IMR-90 (cell line): ENCODE measurements at regions not wholly inside any gene's neighbourhood (a gene's known extent, or its start where the extent isn't known, plus 50 kb on each side); places are given as distances from the start of the nearest gene placed in this dataset.

Experiments
- ATAC-seq: fragments of 200-7000 bp; cut with Tn5 transposase; 2 replicates; pipeline ENCODE4 v1.9.1; 2020; ENCODE audit warnings: low read depth, mild to moderate bottlenecking, moderate library complexity
- BruUV-seq: library from RNA; stranded (reverse); fragments of 400-500 nt; replicated peaks from 2 replicates; lab custom pipeline; 2021; lab: Mats Ljungman, UMichigan
- CTCF ChIA-PET: fragments of 300-600 bp; formaldehyde crosslinking; extraction: SDS; loops from one replicate; lab custom pipeline; 2021; ENCODE audit warnings: antibody characterized with exemption; lab: Yijun Ruan, JAX
- POLR2A ChIA-PET: fragments of 300-600 bp; sonication (Branson Sonifier 250); formaldehyde crosslinking; loops from one replicate; lab custom pipeline; 2022; ENCODE audit warnings: antibody characterized with exemption; ENCODE audit not compliant: unreplicated experiment; lab: Charles Lee
- DNase-seq: peaks from one replicate; pipeline ENCODE4 v3.0.0; 2013
- H2AFZ ChIP-seq: replicated peaks from 2 replicates; pipeline ENCODE3; 2013; ENCODE audit warnings: low read length, mild to moderate bottlenecking; ENCODE audit not compliant: poor library complexity
- H2AK5ac ChIP-seq: 2 replicates; pipeline ENCODE4 v1.6.1; 2013; ENCODE audit warnings: low read depth, low read length, inconsistent platforms
- H2AK9ac ChIP-seq: replicated peaks from 2 replicates; pipeline ENCODE3; 2013; ENCODE audit warnings: mild to moderate bottlenecking, low read depth, low read length, moderate library complexity; ENCODE audit not compliant: poor library complexity
- H2BK120ac ChIP-seq: 2 replicates; pipeline ENCODE4 v1.6.1; 2013; ENCODE audit warnings: low read depth, low read length, inconsistent platforms
- H2BK15ac ChIP-seq: 3 replicates; pipeline ENCODE4 v1.6.1; 2013; ENCODE audit warnings: low read depth, low read length, inconsistent platforms
- H2BK20ac ChIP-seq: 2 replicates; pipeline ENCODE4 v1.6.1; 2013; ENCODE audit warnings: low read depth, mild to moderate bottlenecking, inconsistent platforms, low read length, moderate library complexity
- H2BK5ac ChIP-seq: 2 replicates; pipeline ENCODE4 v1.6.1; 2013; ENCODE audit warnings: mild to moderate bottlenecking, low read depth, low read length, inconsistent platforms; ENCODE audit not compliant: poor library complexity, severe bottlenecking
- H3K14ac ChIP-seq: replicated peaks from 2 replicates; pipeline ENCODE4 v1.6.1; 2013; ENCODE audit warnings: low read depth, low read length, inconsistent platforms
- H3K18ac ChIP-seq: 2 replicates; pipeline ENCODE4 v1.6.1; 2013; ENCODE audit warnings: low read depth, low read length, control low read depth
- H3K23ac ChIP-seq: 2 replicates; pipeline ENCODE4 v1.6.1; 2013; ENCODE audit warnings: low read depth, low read length, inconsistent platforms
- H3K27ac ChIP-seq: 2 replicates; pipeline ENCODE4 v1.5.1; 2013; ENCODE audit warnings: mild to moderate bottlenecking, control low read depth, low read length; ENCODE audit not compliant: insufficient read depth
- H3K27me3 ChIP-seq: 2 replicates; pipeline ENCODE4 v1.6.1; 2013; ENCODE audit warnings: low read length; ENCODE audit not compliant: control insufficient read depth, insufficient read depth
- H3K36me3 ChIP-seq: 2 replicates; pipeline ENCODE4 v1.6.1; 2013; ENCODE audit warnings: low read length, mixed read lengths; ENCODE audit not compliant: control insufficient read depth, insufficient read depth
- H3K4ac ChIP-seq: 2 replicates; pipeline ENCODE4 v1.6.1; 2013; ENCODE audit warnings: low read depth, low read length, inconsistent platforms
- H3K4me1 ChIP-seq: 2 replicates; pipeline ENCODE4 v1.6.1; 2013; ENCODE audit warnings: low read length, mixed read lengths; ENCODE audit not compliant: control insufficient read depth, insufficient read depth
- H3K4me2 ChIP-seq: 2 replicates; pipeline ENCODE4 v1.6.1; 2013; ENCODE audit warnings: low read depth, mild to moderate bottlenecking, control low read depth, low read length, moderate library complexity
- H3K4me3 ChIP-seq: 2 replicates; pipeline ENCODE4 v1.5.1; 2013; ENCODE audit warnings: low read depth, mild to moderate bottlenecking, control low read depth, low read length, moderate library complexity; ENCODE audit not compliant: insufficient read depth
- H3K56ac ChIP-seq: 2 replicates; pipeline ENCODE4 v1.6.1; 2013; ENCODE audit warnings: low read length, inconsistent platforms; ENCODE audit not compliant: insufficient read depth; ENCODE audit errors: extremely low read depth
- H3K79me1 ChIP-seq, 2 experiments: 2 replicates each; pipeline ENCODE4 v1.6.1; 2013; ENCODE audit warnings: low read length in 2 of 2, inconsistent platforms in 1 of 2, low read depth in 1 of 2
- H3K9ac ChIP-seq: 2 replicates; pipeline ENCODE4 v1.6.1; 2013; ENCODE audit warnings: low read depth, low read length, control low read depth
- H3K9me1 ChIP-seq: 2 replicates; pipeline ENCODE4 v1.6.1; 2013; ENCODE audit warnings: low read length, inconsistent platforms; ENCODE audit not compliant: insufficient read depth
- H3K9me3 ChIP-seq: 2 replicates; pipeline ENCODE4 v1.6.1; 2013; ENCODE audit warnings: low read length; ENCODE audit not compliant: control insufficient read depth, insufficient read depth
- H4K20me1 ChIP-seq: 2 replicates; pipeline ENCODE4 v1.6.1; 2013; ENCODE audit warnings: low read length, inconsistent platforms; ENCODE audit not compliant: insufficient read depth
- H4K5ac ChIP-seq: 2 replicates; pipeline ENCODE4 v1.6.1; 2013; ENCODE audit warnings: mild to moderate bottlenecking, low read depth, low read length, control low read depth
- H4K8ac ChIP-seq, 2 experiments: 2 replicates each; pipeline ENCODE4 v1.6.1; 2013; ENCODE audit warnings: low read depth in 2 of 2, low read length in 2 of 2, control low read depth in 1 of 2, inconsistent platforms in 1 of 2
- H4K91ac ChIP-seq: 2 replicates; pipeline ENCODE4 v1.6.1; 2013; ENCODE audit warnings: low read depth, low read length, inconsistent platforms; ENCODE audit not compliant: insufficient read depth
- CHD1 ChIP-seq: IDR thresholded peaks from 2 replicates; pipeline ENCODE4 v1.6.1; 2012; ENCODE audit warnings: low read depth, low read length, improper control_type of control experiment
- FOS ChIP-seq: fragments of 150-350 bp; IDR thresholded peaks from 2 replicates; pipeline ENCODE4 v1.6.1; 2016; ENCODE audit warnings: low read depth, low read length
- RAD21 ChIP-seq: IDR thresholded peaks from 2 replicates; pipeline ENCODE4 v1.6.1; 2012; ENCODE audit warnings: low read length, improper control_type of control experiment
- RCOR1 ChIP-seq: IDR thresholded peaks from 2 replicates; pipeline ENCODE4 v1.6.1; 2012; ENCODE audit warnings: mild to moderate bottlenecking, low read length, improper control_type of control experiment; ENCODE audit not compliant: insufficient replicate concordance
- RFX5 ChIP-seq: IDR thresholded peaks from 2 replicates; pipeline ENCODE4 v1.8.0; 2012; ENCODE audit warnings: low read depth, mild to moderate bottlenecking, low read length, moderate library complexity
- SMC3 ChIP-seq: fragments of 150-350 bp; IDR thresholded peaks from 2 replicates; pipeline ENCODE4 v1.6.1; 2016; ENCODE audit warnings: low read depth, mild to moderate bottlenecking, antibody characterized with exemption, low read length, moderate library complexity
- USF2 ChIP-seq: fragments of 150-350 bp; IDR thresholded peaks from 2 replicates; pipeline ENCODE4 v1.6.1; 2017; ENCODE audit warnings: mild to moderate bottlenecking, antibody characterized with exemption, low read length, low read depth
- WGBS, 2 experiments: methylation state at CpG; one replicate each; pipeline versions ENCODE4 v1.1.5 to v1.1.7; 2013; ENCODE audit warnings: missing lambda C conversion rate in 2 of 2; ENCODE audit not compliant: insufficient read length in 1 of 2; ENCODE audit errors: extremely low coverage in 2 of 2; 5-methylcytosine and 5-hydroxymethylcytosine counted together
- dilution Hi-C: fragments of 300-500 bp; cut with HindIII; formaldehyde crosslinking; loops from one replicate; pipeline ENCODE4 v1.14.3; 2018; ENCODE audit warnings: low sequenced_read_pairs; ENCODE audit not compliant: unreplicated experiment
- in situ Hi-C: fragments of 300-500 bp; cut with MboI; formaldehyde crosslinking; loops from 3 replicates; pipeline ENCODE4 v1.14.3; 2019; ENCODE audit warnings: low sequenced_read_pairs, inconsistent platforms, mixed read lengths
- intact Hi-C: fragments of 100-400 bp; cut with micrococcal nuclease; formaldehyde crosslinking; loops from 2 replicates; pipeline ENCODE4 v1.10.0; 2022
- TF ChIP-seq, protein P1 (sequence below): fragments of 150-350 bp; IDR thresholded peaks from 2 replicates; pipeline ENCODE4 v1.6.1; 2016; ENCODE audit warnings: low read depth, mild to moderate bottlenecking, low read length, moderate library complexity, borderline replicate concordance

GRCh38 chr11:107275632-107276031, 182.0 kb downstream of the CWF19L2 start:
- no peak overlapping the region for H3K27ac ChIP-seq
- no peak overlapping the region for H3K4ac ChIP-seq
- H3K27me3 ChIP-seq: no peaks in the 10 kb centered on the region
- POLR2A ChIA-PET: no interaction called here
- CTCF ChIA-PET: interaction anchor here (0.6 kb wide), 1 partner anchor 15 kb away, joined by 3 read pairs; no protein-coding TSS in a partner anchor
- H2AFZ ChIP-seq: no peak overlapping the region
- H3K9ac ChIP-seq: no peak overlapping the region
- no peak overlapping the region for H4K5ac ChIP-seq
- no peak overlapping the region for H3K4me2 ChIP-seq
- no peak overlapping the region for H3K14ac ChIP-seq
- H3K56ac ChIP-seq: no peak overlapping the region
- no peak overlapping the region for H4K91ac ChIP-seq
- DNase-seq (no peak), ATAC-seq (no peak)
- no peak overlapping the region for H3K23ac ChIP-seq
- no peak overlapping the region for H3K18ac ChIP-seq
- no CpG with 5 or more reads among the region's 1 CpG for WGBS, 2 experiments
- in situ Hi-C loops (no loop called here), intact Hi-C loops (no loop called here), dilution Hi-C loops (no loop called here)
- no peak overlapping the region for H2BK120ac ChIP-seq
- BruUV-seq: no TSS peak
- H3K79me1 ChIP-seq: no peaks in the 10 kb centered on the region
- H2AK5ac ChIP-seq: no peak overlapping the region
- H3K9me1 ChIP-seq: no peaks in the 10 kb centered on the region
- no peaks in the 10 kb centered on the region for H3K9me3 ChIP-seq
- no peak for TF ChIP-seq RAD21
- TF ChIP-seq RCOR1: no peak
- TF ChIP-seq SMC3: no peak
- no peak for TF ChIP-seq CHD1
- no peak for TF ChIP-seq FOS
- TF ChIP-seq RFX5: no peak
- TF ChIP-seq, protein P1, sequence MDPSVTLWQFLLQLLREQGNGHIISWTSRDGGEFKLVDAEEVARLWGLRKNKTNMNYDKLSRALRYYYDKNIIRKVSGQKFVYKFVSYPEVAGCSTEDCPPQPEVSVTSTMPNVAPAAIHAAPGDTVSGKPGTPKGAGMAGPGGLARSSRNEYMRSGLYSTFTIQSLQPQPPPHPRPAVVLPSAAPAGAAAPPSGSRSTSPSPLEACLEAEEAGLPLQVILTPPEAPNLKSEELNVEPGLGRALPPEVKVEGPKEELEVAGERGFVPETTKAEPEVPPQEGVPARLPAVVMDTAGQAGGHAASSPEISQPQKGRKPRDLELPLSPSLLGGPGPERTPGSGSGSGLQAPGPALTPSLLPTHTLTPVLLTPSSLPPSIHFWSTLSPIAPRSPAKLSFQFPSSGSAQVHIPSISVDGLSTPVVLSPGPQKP: no peak
- TF ChIP-seq USF2: no peak
- no peak overlapping the region for H2AK9ac ChIP-seq
- H2BK15ac ChIP-seq: no peak overlapping the region
- H4K8ac ChIP-seq: no peak overlapping the region
- H3K4me3 ChIP-seq: no peak overlapping the region
- no peaks in the 10 kb centered on the region for H3K4me1 ChIP-seq
- no peak overlapping the region for H2BK20ac ChIP-seq
- H3K36me3 ChIP-seq: no peaks in the 10 kb centered on the region
- no peaks in the 10 kb centered on the region for H4K20me1 ChIP-seq
- H2BK5ac ChIP-seq: no peak overlapping the region
